PC-9 (cell line): ENCODE measurements at regions not wholly inside any gene's neighbourhood (a gene's known extent, or its start where the extent isn't known, plus 50 kb on each side); places are given as distances from the start of the nearest gene placed in this dataset.
A peak's percentile ranks its signal among the peaks of the same experiment; 100 is the strongest.

Experiments used
- BruUV-seq: library from RNA; stranded (reverse); fragments of 400-500 nt; replicated peaks from 2 replicates; lab custom pipeline; 2021; lab: Mats Ljungman, UMichigan
- CTCF ChIA-PET: fragments of 300-600 bp; sonication (Branson Sonifier 250); formaldehyde crosslinking; loops from one replicate; lab custom pipeline; 2022; ENCODE audit warnings: antibody characterized with exemption; lab: Charles Lee
- POLR2A ChIA-PET: fragments of 300-600 bp; sonication (Branson Sonifier 250); formaldehyde crosslinking; loops from one replicate; lab custom pipeline; 2022; ENCODE audit warnings: antibody characterized with exemption; ENCODE audit not compliant: unreplicated experiment; lab: Charles Lee
- DNase-seq, 2 experiments: peaks; one replicate each; pipeline versions ENCODE4 v3.0.0 to v3.0.0-alpha.2; 2015 to 2022; ENCODE audit warnings: mixed read lengths in 1 of 2
- H2AFZ ChIP-seq: fragments of 200-600 bp; sonication (generic); 2 replicates; pipeline ENCODE4 v1.8.1; 2017; ENCODE audit warnings: antibody characterized with exemption
- H3F3A ChIP-seq: fragments of 200-600 bp; sonication (generic); 2 replicates; pipeline ENCODE4 v1.8.1; 2017; ENCODE audit warnings: antibody characterized with exemption, mild to moderate bottlenecking, low read depth; ENCODE audit not compliant: insufficient read depth
- H3K27ac ChIP-seq: fragments of 200-600 bp; sonication (generic); 2 replicates; pipeline ENCODE4 v1.6.1; 2016; ENCODE audit warnings: mixed run types
- H3K27me3 ChIP-seq: fragments of 200-600 bp; sonication (generic); 2 replicates; pipeline ENCODE4 v1.6.1; 2016; ENCODE audit warnings: low read depth, mixed run types; ENCODE audit not compliant: insufficient read depth
- H3K36me3 ChIP-seq: fragments of 200-600 bp; sonication (generic); 2 replicates; pipeline ENCODE4 v1.6.1; 2016; ENCODE audit warnings: low read depth, mixed run types
- H3K4me1 ChIP-seq: fragments of 200-600 bp; sonication (generic); replicated peaks from 2 replicates; pipeline ENCODE4 v1.6.1; 2016; ENCODE audit warnings: mixed run types; ENCODE audit not compliant: insufficient read depth
- H3K4me2 ChIP-seq: fragments of 200-600 bp; sonication (generic); 2 replicates; pipeline ENCODE4 v1.6.1; 2017; ENCODE audit warnings: mixed run types
- H3K4me3 ChIP-seq: fragments of 200-600 bp; sonication (generic); 2 replicates; pipeline ENCODE4 v1.6.1; 2016; ENCODE audit warnings: mixed run types
- H3K79me2 ChIP-seq: fragments of 200-600 bp; sonication (generic); 2 replicates; pipeline ENCODE4 v1.6.1; 2017; ENCODE audit warnings: low read depth, mixed run types
- H3K9me2 ChIP-seq: fragments of 200-600 bp; sonication (generic); 2 replicates; pipeline ENCODE4 v1.8.1; 2017; ENCODE audit warnings: mild to moderate bottlenecking; ENCODE audit not compliant: insufficient read depth
- H3K9me3 ChIP-seq: fragments of 200-600 bp; sonication (generic); 2 replicates; pipeline ENCODE4 v1.8.1; 2016; ENCODE audit warnings: low read depth; ENCODE audit not compliant: insufficient read depth
- H4K20me1 ChIP-seq: fragments of 200-600 bp; sonication (generic); 2 replicates; pipeline ENCODE4 v1.8.1; 2017; ENCODE audit not compliant: insufficient read depth
- CTCF ChIP-seq: fragments of 200-600 bp; sonication (generic); conservative IDR thresholded peaks from 2 replicates; pipeline ENCODE4 v1.6.1; 2017; ENCODE audit warnings: mixed run types, antibody characterized with exemption, mild to moderate bottlenecking, moderate library complexity
- EZH2 ChIP-seq: fragments of 200-600 bp; sonication (generic); IDR thresholded peaks from 2 replicates; pipeline ENCODE4 v1.8.0; 2017; ENCODE audit warnings: antibody characterized with exemption, low read depth
- intact Hi-C: fragments of 100-400 bp; cut with micrococcal nuclease; formaldehyde crosslinking; loops from one replicate; pipeline ENCODE4 v1.10.0; 2022; ENCODE audit not compliant: unreplicated experiment

- Histone ChIP-seq H2AFZ (no peak overlapping the region), H3K4me3 (no peak overlapping the region), H3K36me3 (no peaks in the 10 kb centered on the region), H3K79me2 (no peaks in the 10 kb centered on the region), H3K4me2 (no peak overlapping the region), H3K9me2 (no peaks in the 10 kb centered on the region), H3K27me3 (no peaks in the 10 kb centered on the region), H3K4me1 (no peaks in the 10 kb centered on the region), H3F3A (no peaks in the 10 kb centered on the region), H3K27ac (no peak overlapping the region), H3K9me3 (no peaks in the 10 kb centered on the region), H4K20me1 (no peaks in the 10 kb centered on the region)
- no peak for TF ChIP-seq EZH2
- no peak for TF ChIP-seq CTCF
- ChIA-PET POLR2A (interaction anchor here (0.6 kb wide), 1 partner anchor 57 kb away, joined by 6 read pairs; no protein-coding TSS in a partner anchor), CTCF (no interaction called here)
- intact Hi-C loops, result no loop called here
- no peak for DNase-seq
- BruUV-seq, result no TSS peak
Observed at GRCh38 chr11:92822410-92822809, 147.0 kb upstream of the MTNR1B start.

DNA sequence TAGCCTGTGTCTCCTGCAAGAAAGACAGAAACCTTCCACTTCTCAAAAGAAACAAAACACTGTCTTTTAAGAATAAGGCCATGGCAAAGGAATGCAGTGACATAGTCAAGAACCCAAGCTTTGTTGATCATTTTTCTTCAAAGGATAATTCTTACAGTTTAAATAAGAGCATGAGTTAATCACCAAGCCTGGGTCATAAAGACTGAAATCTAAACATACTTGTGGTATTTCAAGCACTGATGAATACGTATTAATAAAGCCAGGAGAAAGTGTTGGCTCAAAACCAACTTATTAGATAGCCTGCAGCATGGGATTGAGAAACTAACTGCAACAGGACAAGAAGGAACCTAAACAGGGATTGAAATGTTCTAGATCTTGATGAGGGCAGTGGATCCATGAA lies 143.3 kb upstream of the MTNR1B start:
- Histone ChIP-seq H3K27me3 (no peaks in the 10 kb centered on the region), H4K20me1 (no peaks in the 10 kb centered on the region), H3K9me2 (no peaks in the 10 kb centered on the region), H3K4me2 (no peak overlapping the region), H3F3A (no peaks in the 10 kb centered on the region), H3K9me3 (no peaks in the 10 kb centered on the region), H3K36me3 (no peaks in the 10 kb centered on the region), H3K4me3 (no peak overlapping the region), H3K4me1 (no peaks in the 10 kb centered on the region), H2AFZ (no peak overlapping the region), H3K79me2 (no peaks in the 10 kb centered on the region), H3K27ac (no peak overlapping the region)
- BruUV-seq, result no TSS peak
- TF ChIP-seq CTCF, result no peak
- TF ChIP-seq EZH2, result no peak
- DNase-seq, result peak in 1 of 2 experiments; percentile 52
- intact Hi-C loops, result no loop called here
- ChIA-PET CTCF (no interaction called here), POLR2A (no interaction called here)

DNA sequence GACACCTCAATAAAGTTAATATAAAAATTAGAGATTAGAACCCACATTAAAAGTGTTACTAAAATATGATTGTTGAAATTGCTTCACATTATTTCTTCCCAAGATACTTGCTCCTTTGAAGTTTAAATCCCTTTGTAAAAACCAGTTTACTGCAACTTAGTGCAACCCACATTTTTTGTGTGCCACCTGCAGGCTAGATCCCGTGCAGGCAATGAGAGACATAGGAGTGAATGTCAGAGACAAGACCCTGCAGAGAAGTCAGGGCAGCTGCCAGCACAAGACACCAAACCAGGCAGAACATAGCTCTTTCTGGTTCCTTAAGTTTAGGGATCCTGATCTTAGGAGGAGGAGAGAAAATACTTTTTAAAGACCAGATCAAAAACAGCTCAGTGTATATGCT lies 142.8 kb upstream of the MTNR1B start:
- Histone ChIP-seq H4K20me1 (no peaks in the 10 kb centered on the region), H3K9me3 (no peaks in the 10 kb centered on the region), H3K4me1 (no peaks in the 10 kb centered on the region), H3K27ac (no peak overlapping the region), H3K4me2 (no peak overlapping the region), H3K36me3 (no peaks in the 10 kb centered on the region), H2AFZ (no peak overlapping the region), H3K27me3 (no peaks in the 10 kb centered on the region), H3K79me2 (no peaks in the 10 kb centered on the region), H3K9me2 (no peaks in the 10 kb centered on the region), H3F3A (no peaks in the 10 kb centered on the region), H3K4me3 (no peak overlapping the region)
- intact Hi-C loops, result no loop called here
- no peak for DNase-seq
- TF ChIP-seq CTCF (no peak), EZH2 (no peak)
- no TSS peak for BruUV-seq
- POLR2A ChIA-PET, result no interaction called here
- CTCF ChIA-PET, result interaction anchor here (0.7 kb wide), 1 partner anchor 43 kb away, joined by 3 read pairs; no protein-coding TSS in a partner anchor
